GM12878 (cell line): ENCODE measurements at regions not wholly inside any gene's neighbourhood (a gene's known extent, or its start where the extent isn't known, plus 50 kb on each side); places are given as distances from the start of the nearest gene placed in this dataset.
"Not testable (repeated sequence)": the region's sequence is repeated elsewhere in the genome, so short reads cannot be mapped to it uniquely, and the experiment has no call there.

Source experiments
- ATAC-seq: fragments of 200-7000 bp; cut with Tn5 transposase; 3 replicates; pipeline ENCODE4 v1.9.1; 2020; ENCODE audit warnings: mild to moderate bottlenecking, moderate library complexity
- BruUV-seq: library from RNA; stranded (reverse); fragments of 400-500 nt; replicated peaks from 2 replicates; lab custom pipeline; 2021; lab: Mats Ljungman, UMichigan
- CTCF ChIA-PET: fragments of 300-600 bp; sonication (Branson Sonifier 250); formaldehyde crosslinking; extraction: SDS; loops from one replicate; lab custom pipeline; 2021; ENCODE audit warnings: inconsistent platforms; lab: Yijun Ruan, JAX
- POLR2A ChIA-PET: fragments of 350-600 bp; formaldehyde crosslinking; extraction: SDS; loops from one replicate; lab custom pipeline; 2021; ENCODE audit warnings: inconsistent platforms; lab: Charles Lee
- RAD21 ChIA-PET: fragments of 300-600 bp; sonication (Branson Sonifier 250); formaldehyde crosslinking; loops from one replicate; lab custom pipeline; 2023; ENCODE audit warnings: antibody characterized with exemption; ENCODE audit not compliant: unreplicated experiment; lab: Charles Lee
- SMC1A ChIA-PET: fragments of 300-600 bp; sonication (Branson Sonifier 250); formaldehyde crosslinking; loops from one replicate; lab custom pipeline; 2023; ENCODE audit not compliant: unreplicated experiment, uncharacterized antibody; lab: Charles Lee
- DNase-seq: peaks from one replicate; pipeline ENCODE4 v3.0.0-alpha.2; 2011; ENCODE audit warnings: low read depth, low spot score
- FAIRE-seq: peaks from 3 replicates; lab custom pipeline; 2011; peaks lifted over from hg19 to GRCh38; lab: Jason Lieb, UNC
- H2AFZ ChIP-seq: 2 replicates; pipeline ENCODE4 v1.6.0; 2011; ENCODE audit warnings: low read depth, low read length, control low read depth; ENCODE audit not compliant: control insufficient read depth
- H3K27ac ChIP-seq: 2 replicates; pipeline ENCODE4 v1.5.1; 2011; ENCODE audit warnings: control low read depth; ENCODE audit not compliant: control insufficient read depth, insufficient read depth
- H3K27me3 ChIP-seq, 2 experiments: replicated peaks in 1 of 2; 2 replicates each; pipeline versions ENCODE4 v1.6.0 to v1.6.1; 2011; ENCODE audit warnings: low read length in 1 of 2; ENCODE audit not compliant: control insufficient read depth in 2 of 2, insufficient read depth in 2 of 2
- H3K36me3 ChIP-seq, 2 experiments: 2 replicates each; pipeline ENCODE4 v1.5.1; 2011; ENCODE audit warnings: low read length in 1 of 2; ENCODE audit not compliant: control insufficient read depth in 2 of 2, insufficient read depth in 2 of 2
- H3K4me1 ChIP-seq: 2 replicates; pipeline ENCODE4 v1.6.1; 2011; ENCODE audit warnings: mild to moderate bottlenecking, low read length, moderate library complexity, mixed read lengths; ENCODE audit not compliant: control insufficient read depth, insufficient read depth
- H3K4me2 ChIP-seq: 2 replicates; pipeline ENCODE4 v1.6.0; 2011; ENCODE audit warnings: control low read depth; ENCODE audit not compliant: control insufficient read depth, insufficient read depth
- H3K4me3 ChIP-seq: fragments of 200-600 bp; sonication (generic); 2 replicates; pipeline ENCODE4 v1.5.1; 2016
- H3K79me2 ChIP-seq: 2 replicates; pipeline ENCODE4 v1.6.0; 2011; ENCODE audit warnings: low read length; ENCODE audit not compliant: control insufficient read depth, insufficient read depth
- H3K9ac ChIP-seq: 2 replicates; pipeline ENCODE4 v1.8.0; 2011; ENCODE audit warnings: low read length, control low read depth, mixed read lengths; ENCODE audit not compliant: control insufficient read depth, insufficient read depth
- H3K9me3 ChIP-seq: replicated peaks from 3 replicates; pipeline ENCODE4 v1.5.1; 2011; ENCODE audit warnings: mild to moderate bottlenecking, low read length; ENCODE audit not compliant: control insufficient read depth, insufficient read depth
- H4K20me1 ChIP-seq: 2 replicates; pipeline ENCODE4 v1.6.0; 2011; ENCODE audit not compliant: control insufficient read depth, insufficient read depth
- FOXK2 ChIP-seq: fragments of 450-650 bp; IDR thresholded peaks from 2 replicates; pipeline ENCODE4 v1.6.1; 2017; ENCODE audit warnings: mild to moderate bottlenecking, moderate library complexity
- MEF2A ChIP-seq: IDR thresholded peaks from 2 replicates; pipeline ENCODE4 v1.6.1; 2011; ENCODE audit warnings: low read depth, mild to moderate bottlenecking, low read length, moderate library complexity; ENCODE audit not compliant: insufficient read depth
- NFYB ChIP-seq: IDR thresholded peaks from 2 replicates; pipeline ENCODE4 v1.6.1; 2011; ENCODE audit warnings: low read depth, mild to moderate bottlenecking, low read length, improper control_type of control experiment, moderate library complexity; ENCODE audit not compliant: insufficient read depth
- RB1 ChIP-seq: fragments of 450-650 bp; formaldehyde crosslinking; IDR thresholded peaks from 2 replicates; pipeline ENCODE4 v1.6.1; 2017; ENCODE audit warnings: mild to moderate bottlenecking, borderline replicate concordance
- TCF12 ChIP-seq: IDR thresholded peaks from 2 replicates; pipeline ENCODE4 v1.6.1; 2011; ENCODE audit warnings: low read depth, mild to moderate bottlenecking, low read length
- WGBS: methylation state at CpG from one replicate; pipeline ENCODE4 v1.1.6; 2016; ENCODE audit warnings: low lambda C conversion rate; ENCODE audit not compliant: insufficient replicate concordance, insufficient coverage; ENCODE audit errors: missing lambda C conversion rate; 5-methylcytosine and 5-hydroxymethylcytosine counted together
- in situ Hi-C: fragments of 300-500 bp; cut with MboI; formaldehyde crosslinking; loops from 9 replicates; pipeline ENCODE4 v1.14.3; 2018; ENCODE audit warnings: mixed read lengths
- intact Hi-C: fragments of 100-400 bp; cut with micrococcal nuclease; formaldehyde crosslinking; loops from one replicate; pipeline ENCODE4 v1.14.2; 2022; ENCODE audit not compliant: unreplicated experiment

DNA sequence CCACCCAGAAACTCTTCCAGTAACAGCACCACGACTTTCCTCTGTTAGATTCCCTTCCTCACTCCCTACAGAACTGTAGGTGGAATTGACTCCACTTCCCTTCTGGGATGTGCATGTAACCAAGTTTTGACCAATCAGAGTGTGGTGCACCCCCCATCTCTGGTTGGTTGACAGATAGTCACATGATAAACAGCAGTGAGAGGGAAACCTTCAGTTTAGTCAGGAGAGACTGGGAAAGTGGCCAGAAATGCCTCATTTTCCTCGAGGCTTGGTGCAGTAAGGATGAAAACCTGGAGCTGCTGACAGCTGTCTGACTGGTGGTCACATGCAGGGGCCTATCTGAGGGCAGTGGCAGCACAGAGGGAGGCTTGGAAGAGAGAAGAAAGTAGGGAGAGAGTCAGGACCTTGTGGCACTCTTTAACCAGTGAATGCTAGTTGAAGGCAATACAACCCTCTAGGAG is 67.3 kb upstream of the GRK3 start:
- CTCF ChIA-PET = interaction anchor here (1.1 to 3.6 kb wide), 3 partner anchors 22 to 52 kb away, joined by 3 to 23 read pairs (median 4); no protein-coding TSS in a partner anchor
- intact Hi-C loops = no loop called here
- Histone ChIP-seq H3K79me2 (no peaks in the 10 kb centered on the region), H3K27me3 (no peaks in the 10 kb centered on the region), H3K4me2 (no peak overlapping the region), H3K27ac (no peak overlapping the region), H3K9me3 (no peaks in the 10 kb centered on the region), H3K36me3 (no peaks in the 10 kb centered on the region), H3K9ac (no peak overlapping the region), H3K4me1 (peaks cover 13% of the 10 kb centered on the region), H2AFZ (no peak overlapping the region)
- no peak for ATAC-seq
- POLR2A ChIA-PET = no interaction called here
- BruUV-seq = no TSS peak
- in situ Hi-C loops = no loop called here
- RAD21 ChIA-PET = no interaction called here
- no peak for FAIRE-seq
- DNase-seq = no peak
- TF ChIP-seq TCF12 = no peak
- TF ChIP-seq RB1 = no peak
- peak; percentile 71 for TF ChIP-seq NFYB
- no peak for TF ChIP-seq MEF2A
- TF ChIP-seq, all 136 proteins: peak for 1
- WGBS = 3% methylated on average over 2 of the region's 2 CpGs
- SMC1A ChIA-PET = interaction anchor here (3.9 kb wide), 1 partner anchor 12 kb away, joined by 20 read pairs; no protein-coding TSS in a partner anchor
- Histone ChIP-seq H3K4me3 (no peak overlapping the region), H4K20me1 (no peaks in the 10 kb centered on the region)

DNA sequence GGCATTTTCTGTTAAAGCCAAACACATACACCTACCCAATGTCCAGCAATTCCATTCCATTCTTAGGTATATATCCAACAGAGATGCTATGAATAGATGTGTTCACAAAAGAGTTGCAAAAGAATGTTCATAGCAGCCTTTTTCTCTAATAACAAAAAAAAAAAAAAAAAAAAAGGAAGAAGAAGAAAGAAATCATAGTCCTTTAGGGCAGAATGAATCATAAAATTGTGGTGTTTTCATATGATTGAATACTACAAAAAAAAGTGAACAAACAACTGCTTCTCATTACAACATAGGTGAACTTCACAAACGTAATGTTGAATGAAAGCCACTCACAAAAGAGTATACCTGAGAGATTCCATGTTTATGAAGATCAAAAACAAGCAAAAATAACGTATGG is 66.8 kb upstream of the GRK3 start:
- no peak overlapping the region for H3K4me2 ChIP-seq
- TF ChIP-seq FOXK2 = no peak
- ChIA-PET SMC1A (no interaction called here), RAD21 (no interaction called here), CTCF (interaction anchor here (3.6 kb wide), 1 partner anchor 46 kb away, joined by 23 read pairs; no protein-coding TSS in a partner anchor), POLR2A (no interaction called here)
- no peaks in the 10 kb centered on the region for H3K79me2 ChIP-seq
- no peak overlapping the region for H3K9ac ChIP-seq
- BruUV-seq = no TSS peak
- H3K36me3 ChIP-seq = no peaks in the 10 kb centered on the region
- no peaks in the 10 kb centered on the region for H3K9me3 ChIP-seq
- no peak for DNase-seq
- ATAC-seq = no peak
- in situ Hi-C loops = no loop called here
- H3K27ac ChIP-seq = no peak overlapping the region
- no peaks in the 10 kb centered on the region for H3K27me3 ChIP-seq
- H2AFZ ChIP-seq = no peak overlapping the region
- 38% methylated on average over 2 of the region's 2 CpGs for WGBS
- intact Hi-C loops = no loop called here
- H3K4me3 ChIP-seq = no peak overlapping the region
- no peaks in the 10 kb centered on the region for H4K20me1 ChIP-seq
- peaks cover 13% of the 10 kb centered on the region for H3K4me1 ChIP-seq
- no peak for FAIRE-seq

- POLR2A ChIA-PET, H3K36me3 ChIP-seq, BruUV-seq, H3K27me3 ChIP-seq, DNase-seq, FAIRE-seq, H2AFZ ChIP-seq, H3K9me3 ChIP-seq, H3K4me1 ChIP-seq, SMC1A ChIA-PET, H3K27ac ChIP-seq, ATAC-seq, intact Hi-C loops, H3K4me2 ChIP-seq, H3K9ac ChIP-seq, H4K20me1 ChIP-seq, H3K4me3 ChIP-seq, H3K79me2 ChIP-seq, in situ Hi-C loops: not testable (repeated sequence)
- ChIA-PET CTCF (interaction anchor here (0.9 to 2.1 kb wide), 3 partner anchors 12 to 51 kb away, joined by 3 to 9 read pairs (median 3); no protein-coding TSS in a partner anchor), RAD21 (interaction anchor here (0.7 kb wide), 1 partner anchor 43 kb away, joined by 3 read pairs; no protein-coding TSS in a partner anchor)
- 82% methylated on average over 3 of the region's 3 CpGs for WGBS
Measured at GRCh38 chr22:25500671-25501070, 63.8 kb upstream of the GRK3 start.
